PC-9 (cell line): ENCODE measurements at regions not wholly inside any gene's neighbourhood (a gene's known extent, or its start where the extent isn't known, plus 50 kb on each side); places are given as distances from the start of the nearest gene placed in this dataset.

Source experiments
- BruUV-seq: library from RNA; stranded (reverse); fragments of 400-500 nt; replicated peaks from 2 replicates; lab custom pipeline; 2021; lab: Mats Ljungman, UMichigan
- CTCF ChIA-PET: fragments of 300-600 bp; sonication (Branson Sonifier 250); formaldehyde crosslinking; loops from one replicate; lab custom pipeline; 2022; ENCODE audit warnings: antibody characterized with exemption; lab: Charles Lee
- POLR2A ChIA-PET: fragments of 300-600 bp; sonication (Branson Sonifier 250); formaldehyde crosslinking; loops from one replicate; lab custom pipeline; 2022; ENCODE audit warnings: antibody characterized with exemption; ENCODE audit not compliant: unreplicated experiment; lab: Charles Lee
- DNase-seq, 2 experiments: peaks; one replicate each; pipeline versions ENCODE4 v3.0.0 to v3.0.0-alpha.2; 2015 to 2022; ENCODE audit warnings: mixed read lengths in 1 of 2
- H2AFZ ChIP-seq: fragments of 200-600 bp; sonication (generic); 2 replicates; pipeline ENCODE4 v1.8.1; 2017; ENCODE audit warnings: antibody characterized with exemption
- H3F3A ChIP-seq: fragments of 200-600 bp; sonication (generic); 2 replicates; pipeline ENCODE4 v1.8.1; 2017; ENCODE audit warnings: antibody characterized with exemption, mild to moderate bottlenecking, low read depth; ENCODE audit not compliant: insufficient read depth
- H3K27ac ChIP-seq: fragments of 200-600 bp; sonication (generic); 2 replicates; pipeline ENCODE4 v1.6.1; 2016; ENCODE audit warnings: mixed run types
- H3K27me3 ChIP-seq: fragments of 200-600 bp; sonication (generic); 2 replicates; pipeline ENCODE4 v1.6.1; 2016; ENCODE audit warnings: low read depth, mixed run types; ENCODE audit not compliant: insufficient read depth
- H3K36me3 ChIP-seq: fragments of 200-600 bp; sonication (generic); 2 replicates; pipeline ENCODE4 v1.6.1; 2016; ENCODE audit warnings: low read depth, mixed run types
- H3K4me1 ChIP-seq: fragments of 200-600 bp; sonication (generic); replicated peaks from 2 replicates; pipeline ENCODE4 v1.6.1; 2016; ENCODE audit warnings: mixed run types; ENCODE audit not compliant: insufficient read depth
- H3K4me2 ChIP-seq: fragments of 200-600 bp; sonication (generic); 2 replicates; pipeline ENCODE4 v1.6.1; 2017; ENCODE audit warnings: mixed run types
- H3K4me3 ChIP-seq: fragments of 200-600 bp; sonication (generic); 2 replicates; pipeline ENCODE4 v1.6.1; 2016; ENCODE audit warnings: mixed run types
- H3K79me2 ChIP-seq: fragments of 200-600 bp; sonication (generic); 2 replicates; pipeline ENCODE4 v1.6.1; 2017; ENCODE audit warnings: low read depth, mixed run types
- H3K9me2 ChIP-seq: fragments of 200-600 bp; sonication (generic); 2 replicates; pipeline ENCODE4 v1.8.1; 2017; ENCODE audit warnings: mild to moderate bottlenecking; ENCODE audit not compliant: insufficient read depth
- H3K9me3 ChIP-seq: fragments of 200-600 bp; sonication (generic); 2 replicates; pipeline ENCODE4 v1.8.1; 2016; ENCODE audit warnings: low read depth; ENCODE audit not compliant: insufficient read depth
- H4K20me1 ChIP-seq: fragments of 200-600 bp; sonication (generic); 2 replicates; pipeline ENCODE4 v1.8.1; 2017; ENCODE audit not compliant: insufficient read depth
- CTCF ChIP-seq: fragments of 200-600 bp; sonication (generic); conservative IDR thresholded peaks from 2 replicates; pipeline ENCODE4 v1.6.1; 2017; ENCODE audit warnings: mixed run types, antibody characterized with exemption, mild to moderate bottlenecking, moderate library complexity
- EZH2 ChIP-seq: fragments of 200-600 bp; sonication (generic); IDR thresholded peaks from 2 replicates; pipeline ENCODE4 v1.8.0; 2017; ENCODE audit warnings: antibody characterized with exemption, low read depth
- intact Hi-C: fragments of 100-400 bp; cut with micrococcal nuclease; formaldehyde crosslinking; loops from one replicate; pipeline ENCODE4 v1.10.0; 2022; ENCODE audit not compliant: unreplicated experiment

GRCh38 chr12:45671254-45671653, 58.3 kb upstream of the ARID2 start:
- Histone ChIP-seq H3K4me1 (peaks cover 21% of the 10 kb centered on the region), H3K27me3 (no peaks in the 10 kb centered on the region), H3K79me2 (no peaks in the 10 kb centered on the region), H3K9me2 (no peaks in the 10 kb centered on the region; the same call in 1 of the 2 replicates), H4K20me1 (no peaks in the 10 kb centered on the region), H2AFZ (no peak overlapping the region), H3K9me3 (peaks cover 4% of the 10 kb centered on the region; the same call in 1 of the 2 replicates), H3K4me3 (no peak overlapping the region), H3F3A (peaks cover 14% of the 10 kb centered on the region), H3K36me3 (no peaks in the 10 kb centered on the region), H3K27ac (no peak overlapping the region), H3K4me2 (no peak overlapping the region)
- TF ChIP-seq EZH2 (no peak), CTCF (no peak)
- intact Hi-C loops, result no loop called here
- CTCF ChIA-PET, result interaction anchor here (0.6 kb wide), 1 partner anchor 31 kb away, joined by 3 read pairs; no protein-coding TSS in a partner anchor
- POLR2A ChIA-PET, result no interaction called here
- no TSS peak for BruUV-seq
- no peak for DNase-seq

GRCh38 chr12:45674181-45674977, 55.1 kb upstream of the ARID2 start:
- Histone ChIP-seq H3K79me2 (no peaks in the 10 kb centered on the region), H3F3A (peaks cover 14% of the 10 kb centered on the region), H3K9me2 (no peaks in the 10 kb centered on the region; the same call in 1 of the 2 replicates), H3K27me3 (no peaks in the 10 kb centered on the region), H3K4me3 (no peak overlapping the region), H3K27ac (peak overlapping the region; percentile 6; the same call in 1 of the 2 replicates), H3K36me3 (no peaks in the 10 kb centered on the region), H3K4me2 (peak overlapping the region; percentile 19), H4K20me1 (no peaks in the 10 kb centered on the region), H2AFZ (no peak overlapping the region), H3K9me3 (peaks cover 4% of the 10 kb centered on the region; the same call in 1 of the 2 replicates), H3K4me1 (peaks cover 21% of the 10 kb centered on the region)
- intact Hi-C loops, result loop anchor here (1.0 kb wide), 1 partner anchor 53 kb away; no protein-coding TSS in a partner anchor
- no peak for TF ChIP-seq CTCF
- no peak for TF ChIP-seq EZH2
- DNase-seq, result peak; percentile 80 to 90
- BruUV-seq, result no TSS peak
- ChIA-PET CTCF (no interaction called here), POLR2A (interaction anchor here (0.5 kb wide), 2 partner anchors 151 to 560 kb away, joined by 3 to 5 read pairs; no protein-coding TSS in a partner anchor)

GRCh38 chr12:45675534-45675933, 54.0 kb upstream of the ARID2 start:
- peaks cover 21% of the 10 kb centered on the region for H3K4me1 ChIP-seq
- peaks cover 4% of the 10 kb centered on the region; the same call in 1 of the 2 replicates for H3K9me3 ChIP-seq
- no peak overlapping the region for H3K4me2 ChIP-seq
- BruUV-seq, result no TSS peak
- no peak overlapping the region for H3K4me3 ChIP-seq
- H3K9me2 ChIP-seq, result no peaks in the 10 kb centered on the region; the same call in 1 of the 2 replicates
- no peak overlapping the region for H3K27ac ChIP-seq
- no peak overlapping the region for H2AFZ ChIP-seq
- intact Hi-C loops, result no loop called here
- POLR2A ChIA-PET, result no interaction called here
- H3F3A ChIP-seq, result peaks cover 14% of the 10 kb centered on the region
- CTCF ChIA-PET, result no interaction called here
- no peaks in the 10 kb centered on the region for H3K36me3 ChIP-seq
- H4K20me1 ChIP-seq, result no peaks in the 10 kb centered on the region
- H3K27me3 ChIP-seq, result no peaks in the 10 kb centered on the region
- H3K79me2 ChIP-seq, result no peaks in the 10 kb centered on the region
- no peak for DNase-seq
- TF ChIP-seq CTCF (no peak), EZH2 (no peak)
